Fibroblast of skin of left quadriceps (primary cell): ENCODE measurements at regions not wholly inside any gene's neighbourhood (a gene's known extent, or its start where the extent isn't known, plus 50 kb on each side); places are given as distances from the start of the nearest gene placed in this dataset.

Experiments used
- DNase-seq, 2 experiments: peaks; one replicate each; pipeline ENCODE4 v3.0.0-alpha.2; 2013; ENCODE audit warnings: low read depth in 2 of 2

DNA sequence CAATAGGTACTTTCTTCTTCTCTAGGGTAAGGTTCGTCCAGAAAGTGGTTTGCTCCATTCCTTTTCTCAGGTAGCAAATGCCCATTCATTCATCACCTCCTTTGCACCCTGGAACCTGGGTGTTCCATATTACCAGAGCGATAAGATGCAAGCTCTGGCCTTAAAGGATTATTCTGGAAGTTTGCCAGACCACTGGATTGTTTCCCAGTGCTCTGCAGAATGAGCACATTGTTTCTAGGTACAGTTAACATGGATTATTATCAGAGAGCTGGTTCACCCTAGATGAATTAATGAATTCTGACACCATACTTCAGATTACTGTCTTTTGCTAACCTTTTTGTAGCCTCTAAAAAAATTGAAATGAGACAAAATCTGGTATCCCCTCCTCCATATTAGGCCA, 170.9 kb upstream of the BMP4 start:
- peak in 1 of 2 experiments; percentile 10 for DNase-seq

DNA sequence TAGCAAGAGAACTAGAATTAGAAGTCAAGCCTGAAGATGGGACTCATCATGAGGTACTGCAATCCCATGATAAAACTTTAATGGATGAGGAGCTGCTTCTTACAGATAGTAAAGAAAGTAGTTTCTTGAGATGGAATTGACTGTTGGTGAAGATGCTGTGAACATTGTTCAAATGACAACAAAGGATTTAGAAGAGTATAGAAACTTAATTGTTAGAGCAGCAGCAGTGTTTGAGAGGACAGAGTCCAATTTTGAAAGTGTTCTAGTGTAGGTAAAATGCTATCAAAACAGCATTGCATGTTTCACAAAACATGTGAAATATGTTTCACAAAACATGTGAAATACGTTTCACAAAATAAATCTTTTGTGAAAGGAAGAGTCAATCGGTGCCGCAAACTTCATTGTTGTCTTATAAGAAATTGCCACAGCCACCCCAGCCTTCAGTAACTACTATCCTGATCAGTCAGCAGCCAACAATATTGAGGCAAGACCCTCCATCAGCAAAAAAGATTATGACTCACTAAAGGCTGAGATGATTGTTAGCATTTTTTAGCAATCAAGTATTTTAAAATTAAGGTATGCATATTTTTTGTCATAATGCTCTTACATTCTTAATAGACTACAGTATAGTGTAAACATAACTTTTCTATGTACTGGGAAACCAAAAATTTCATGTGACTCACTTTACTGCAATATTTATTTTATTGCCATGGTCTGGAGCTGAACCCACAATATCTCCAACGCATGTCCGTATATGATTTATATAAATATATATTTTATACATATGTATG, 173.4 kb upstream of the BMP4 start:
- DNase-seq: no peak

DNA sequence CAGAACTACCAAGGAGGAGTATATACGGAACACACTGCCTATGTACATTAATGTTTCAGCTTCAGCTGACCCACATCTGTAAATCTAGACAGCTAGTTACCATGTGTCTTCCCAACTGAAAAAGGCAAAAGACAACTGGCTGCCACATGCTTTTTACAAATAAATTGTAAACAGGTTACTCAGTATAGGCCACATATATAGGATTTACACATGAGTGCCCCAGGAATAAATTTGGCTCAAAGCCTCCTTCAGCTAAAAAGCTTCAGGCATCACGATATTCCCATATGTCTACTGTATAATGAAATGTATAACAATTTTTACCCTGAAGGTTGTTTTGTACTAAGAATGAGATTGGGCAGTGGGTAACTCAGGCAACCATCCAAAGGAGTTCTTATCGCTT, 175.9 kb upstream of the BMP4 start:
- DNase-seq: no peak

DNA sequence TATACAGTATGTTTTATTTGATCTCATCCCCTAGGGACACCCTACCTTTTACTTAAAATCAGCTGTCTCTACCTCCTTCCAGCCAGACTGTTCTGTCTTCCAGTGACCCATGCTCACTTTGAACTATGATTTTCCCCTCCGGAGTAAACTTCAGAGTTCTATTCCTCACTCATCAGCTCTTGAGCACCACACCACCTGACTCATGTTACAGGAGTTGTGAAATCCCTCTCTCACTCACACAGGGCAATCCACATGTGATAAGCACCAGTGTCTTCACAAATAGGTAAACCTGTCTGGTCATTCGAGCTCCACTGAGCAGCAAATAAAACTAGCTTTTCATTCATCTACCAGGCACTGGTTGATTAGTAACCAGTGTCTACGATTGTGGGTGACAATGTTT, 177.3 kb upstream of the BMP4 start:
- no peak for DNase-seq

DNA sequence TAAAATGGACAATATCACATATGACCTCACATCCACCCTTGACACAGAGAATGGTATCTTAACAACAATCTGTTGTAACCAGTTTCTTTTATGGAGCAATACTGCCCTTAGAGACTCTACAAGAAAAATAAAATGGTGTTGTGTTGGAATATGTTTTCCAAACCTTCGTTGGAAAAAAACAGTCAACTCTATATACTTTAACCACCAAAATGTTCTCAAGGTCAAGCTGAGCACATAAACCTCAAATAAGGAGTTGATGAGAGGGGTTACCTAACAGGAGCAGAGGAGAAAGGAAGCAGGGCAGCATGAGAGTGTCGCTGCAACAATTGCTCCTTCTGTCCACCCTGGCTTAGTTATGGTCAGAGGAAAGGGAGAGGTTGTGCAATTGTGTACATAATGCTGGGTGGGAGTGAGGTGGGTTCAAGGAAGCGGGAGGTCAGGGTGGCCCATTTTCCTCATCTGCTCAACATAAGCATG, 179.2 kb upstream of the BMP4 start:
- DNase-seq: no peak

DNA sequence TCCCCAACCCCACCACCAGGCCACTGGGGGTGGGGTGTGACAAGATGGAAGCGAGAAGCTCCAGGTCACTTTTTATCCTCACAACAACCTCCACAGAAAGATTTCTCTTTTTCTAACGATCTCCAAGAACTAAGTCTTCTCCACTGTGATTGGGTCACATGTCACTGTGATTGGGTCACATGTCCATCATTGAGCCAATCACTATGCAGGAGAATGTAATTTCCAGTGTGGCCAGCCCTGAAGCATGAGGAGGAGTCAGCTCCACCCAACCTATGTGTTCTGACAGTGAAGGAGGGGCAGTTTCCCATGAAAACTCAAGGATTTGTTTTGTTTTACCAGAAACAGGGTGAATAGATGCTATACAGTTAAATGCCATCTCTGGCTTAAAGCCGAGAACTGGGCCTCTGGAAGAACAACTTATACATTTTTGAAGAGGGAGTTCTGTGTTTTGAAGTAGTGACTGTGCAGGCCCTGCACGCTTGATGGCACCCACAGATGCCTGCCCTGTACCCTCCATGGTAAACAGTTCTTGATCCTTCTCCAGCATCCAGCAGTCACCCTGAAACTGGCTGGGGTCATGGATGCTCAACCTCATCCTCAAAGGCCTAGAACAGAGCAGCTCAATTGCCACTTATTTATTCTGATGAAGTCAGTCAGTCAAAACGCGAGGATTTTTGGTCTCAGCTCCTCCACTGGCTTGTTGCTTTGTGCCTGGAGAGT, 180.4 kb upstream of the BMP4 start:
- DNase-seq: no peak

DNA sequence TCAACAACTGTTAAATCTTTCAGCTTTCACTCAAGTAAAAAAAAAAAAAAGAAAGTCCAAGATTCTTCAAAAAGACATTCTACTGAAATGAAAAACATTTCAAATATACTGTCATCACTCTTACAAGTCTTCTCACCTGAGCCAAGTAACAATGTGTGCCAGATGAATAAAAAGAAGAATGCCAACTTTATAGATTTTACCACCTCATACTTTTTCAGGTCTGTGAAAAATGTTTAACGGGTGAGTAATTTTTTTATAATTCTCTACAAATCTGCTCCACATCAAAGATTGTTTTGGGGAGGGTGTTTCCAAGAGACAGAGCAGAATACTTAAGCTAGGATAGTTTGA, 181.0 kb upstream of the BMP4 start:
- DNase-seq: no peak

DNA sequence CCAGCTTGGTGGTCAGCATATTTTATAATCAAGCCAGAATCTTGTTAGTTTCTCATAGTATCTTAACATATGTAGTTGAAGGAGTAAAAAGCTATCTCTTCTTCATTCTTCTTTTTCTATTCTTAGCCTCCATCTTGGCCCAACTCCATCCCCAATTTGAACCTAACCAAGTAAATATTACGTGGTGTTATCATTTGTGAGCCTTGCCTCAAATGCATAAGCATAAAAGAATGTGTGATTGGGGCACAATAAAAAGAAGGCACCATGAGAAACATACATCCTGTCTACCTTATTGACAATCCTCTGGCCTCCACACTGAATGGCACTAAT, 181.4 kb upstream of the BMP4 start:
- DNase-seq: no peak

DNA sequence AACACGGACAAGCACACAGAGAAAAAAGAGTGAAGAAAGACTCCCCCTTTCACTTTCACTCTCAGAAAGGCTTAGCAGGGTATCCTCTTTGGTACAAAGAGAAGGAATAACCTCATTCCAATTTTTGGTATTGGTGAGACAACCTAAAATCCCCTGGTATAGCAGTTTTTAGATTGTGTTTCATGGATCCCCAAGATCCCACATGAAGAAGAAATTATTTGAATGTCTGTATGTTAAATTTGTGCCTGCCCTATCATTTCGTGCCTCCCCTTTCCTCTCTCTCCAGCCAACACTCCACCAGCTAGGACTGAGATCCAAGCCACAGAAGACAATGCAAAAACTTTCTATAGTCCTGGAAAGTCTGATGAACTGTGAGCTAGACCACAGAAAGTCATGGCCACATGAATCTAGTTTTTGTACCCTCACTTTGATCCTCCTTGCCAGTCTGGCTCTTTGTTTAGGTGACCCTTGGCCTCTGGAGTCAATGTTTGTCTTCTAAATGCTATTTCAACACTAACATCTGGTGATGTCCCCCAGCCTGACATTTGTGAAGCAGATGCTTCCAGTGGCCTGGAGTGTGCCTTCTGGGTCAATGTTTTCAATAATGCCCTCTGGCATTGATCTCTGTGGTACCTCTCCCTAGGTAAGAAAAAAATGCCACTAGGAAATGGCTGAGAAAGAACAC, 181.9 kb upstream of the BMP4 start:
- DNase-seq: no peak

DNA sequence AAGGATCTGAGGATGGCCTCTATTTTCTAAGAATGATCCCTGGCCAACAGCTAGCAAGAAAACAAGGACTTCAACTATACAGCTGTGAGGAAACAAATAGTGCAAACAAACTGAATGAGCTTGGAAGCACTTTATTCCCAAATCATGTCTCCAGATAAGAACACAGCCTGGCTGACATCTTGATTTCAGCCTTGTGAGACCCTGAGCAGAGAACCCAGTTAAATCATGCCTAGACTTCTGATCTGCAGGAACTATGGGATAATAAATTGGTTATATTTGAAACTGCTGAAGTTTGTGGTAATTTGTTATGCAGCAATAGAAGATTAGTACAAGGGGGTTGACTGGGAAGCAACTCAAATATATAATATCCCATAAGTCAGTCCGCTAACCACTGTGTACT, 183.9 kb upstream of the BMP4 start:
- no peak for DNase-seq

DNA sequence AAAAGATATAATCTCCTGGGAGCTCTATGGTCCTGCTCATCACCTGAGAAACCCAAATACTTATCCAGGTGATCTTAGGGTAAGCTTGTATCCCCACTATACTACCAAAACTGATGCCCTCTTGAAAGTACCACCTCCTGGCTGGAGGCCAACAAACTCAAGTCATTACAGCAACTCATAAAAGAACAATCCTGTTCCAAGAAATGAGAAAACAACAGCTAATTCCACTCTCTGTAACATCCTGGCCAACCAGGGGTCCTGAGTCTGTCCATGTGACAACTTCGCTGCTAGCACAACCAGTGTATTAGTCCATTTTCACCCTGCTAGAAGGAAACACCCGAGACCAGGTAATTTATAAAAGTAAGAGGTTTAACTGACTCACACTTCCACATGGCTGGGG, 190.0 kb upstream of the BMP4 start:
- DNase-seq: no peak

DNA sequence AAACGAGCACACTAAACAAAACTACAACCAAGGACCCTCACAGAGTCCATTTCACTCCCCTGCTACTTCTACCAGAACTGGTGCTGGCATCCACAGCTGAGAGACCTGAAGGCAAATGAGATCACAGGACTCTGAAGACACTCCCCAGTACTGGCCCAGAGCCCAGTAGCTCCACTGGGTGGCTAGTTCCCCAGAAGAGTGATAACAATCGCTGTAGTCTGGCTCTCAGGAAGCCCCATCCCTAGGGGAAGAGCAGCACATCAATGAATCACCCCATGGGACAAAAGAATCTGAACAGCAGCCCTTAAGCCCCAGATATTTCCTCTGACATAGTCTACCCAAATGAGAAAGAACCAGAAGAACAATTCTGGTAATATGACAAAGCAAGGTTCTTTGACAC, 190.7 kb upstream of the BMP4 start:
- no peak for DNase-seq

DNA sequence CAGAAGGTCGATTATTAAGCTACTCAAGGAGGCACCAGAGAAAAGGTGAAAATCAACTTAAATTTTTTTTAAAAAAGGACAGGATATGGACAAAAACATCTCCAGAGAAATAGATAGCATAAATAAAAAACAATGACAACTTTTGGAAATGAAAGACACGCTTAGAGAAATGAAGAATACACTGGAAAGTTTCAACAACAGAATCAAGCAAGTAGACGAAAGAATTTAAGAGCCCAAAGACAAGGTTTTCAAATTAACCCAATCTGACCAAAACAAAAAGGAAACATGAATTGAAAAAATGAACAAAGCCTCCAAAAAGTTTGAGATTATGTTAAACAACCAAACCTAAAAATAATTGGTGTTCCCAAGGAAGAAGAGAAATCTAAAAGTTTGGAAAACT, 191.1 kb upstream of the BMP4 start:
- no peak for DNase-seq

DNA sequence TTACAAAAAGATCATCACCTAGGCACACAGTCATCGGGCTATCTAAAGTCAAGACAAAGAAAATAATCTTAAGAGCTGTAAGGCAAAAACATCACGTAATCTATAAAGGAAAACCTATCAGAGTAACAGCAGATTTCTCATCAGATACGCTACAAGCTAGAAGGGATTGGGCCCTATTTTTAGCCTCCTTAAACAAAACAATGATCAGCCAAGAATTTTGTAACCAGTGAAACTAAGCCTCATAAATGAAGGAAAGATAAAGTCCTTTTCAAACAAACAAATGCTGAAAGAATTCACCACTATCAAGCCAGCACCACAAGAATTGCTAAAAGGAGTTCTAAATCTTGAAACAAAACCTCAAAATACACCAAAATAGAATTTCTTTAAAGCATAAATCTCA, 191.6 kb upstream of the BMP4 start:
- no peak for DNase-seq

DNA sequence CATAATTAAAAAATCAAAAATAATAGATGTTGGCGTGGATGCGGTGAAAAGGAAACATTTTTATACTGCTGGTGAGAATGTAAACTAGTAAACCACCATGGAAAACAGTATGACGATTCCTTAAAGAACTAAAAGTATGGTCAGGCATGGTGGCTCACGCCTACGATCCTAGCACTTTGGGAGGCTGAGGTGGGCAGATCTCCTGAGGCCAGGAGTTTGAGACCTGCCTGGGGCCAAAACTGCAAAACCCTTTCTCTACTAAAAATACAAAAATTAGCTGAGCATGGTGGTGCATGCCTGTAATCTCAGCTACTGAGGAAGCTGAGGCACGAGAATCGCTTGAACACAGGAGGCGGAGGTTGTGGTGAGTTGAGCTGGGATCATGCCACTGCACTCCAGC, 195.7 kb upstream of the BMP4 start:
- DNase-seq: no peak

DNA sequence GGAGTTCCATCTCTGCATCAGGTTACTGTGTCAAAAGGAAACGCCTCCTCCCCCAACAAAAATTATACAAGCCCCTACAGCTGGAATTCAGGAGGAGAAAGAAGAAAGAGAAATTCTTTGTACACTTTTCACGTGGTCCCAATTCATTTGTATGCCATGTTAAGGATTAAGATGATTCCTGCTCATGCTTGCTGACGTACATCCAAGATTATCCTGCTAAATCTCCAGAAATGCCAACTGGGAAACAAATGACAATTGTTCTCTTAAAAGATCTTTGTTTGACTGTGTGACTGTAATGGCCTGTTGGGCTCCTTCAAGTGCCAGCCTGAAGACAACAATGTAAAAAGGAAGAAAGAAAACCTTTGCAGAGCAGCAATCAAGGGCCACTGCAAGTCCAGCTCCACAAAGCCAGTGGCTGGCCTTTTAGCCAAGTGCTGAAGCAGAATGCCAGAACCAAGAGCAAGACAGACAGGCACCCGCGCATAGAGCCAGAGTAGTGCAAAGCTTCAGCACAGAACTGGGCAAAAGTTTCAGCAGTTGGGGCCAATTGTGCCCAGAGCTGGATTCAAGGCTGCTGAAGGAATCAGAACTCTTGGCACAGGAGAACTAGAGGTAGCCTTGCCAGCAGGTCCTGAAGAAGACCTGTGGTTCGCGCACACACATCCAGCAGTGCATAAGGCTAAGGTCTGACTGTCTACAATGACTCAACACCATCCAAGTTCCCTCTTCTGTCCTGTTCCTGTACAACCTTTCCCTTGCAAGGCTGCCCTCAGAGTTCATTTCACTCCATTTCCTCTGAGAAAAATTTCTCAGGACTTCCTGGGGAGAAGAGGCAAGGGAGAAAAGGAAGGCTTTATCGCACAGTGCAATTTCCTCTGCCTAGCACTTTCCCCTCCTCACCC, 209.7 kb upstream of the BMP4 start:
- DNase-seq: no peak

DNA sequence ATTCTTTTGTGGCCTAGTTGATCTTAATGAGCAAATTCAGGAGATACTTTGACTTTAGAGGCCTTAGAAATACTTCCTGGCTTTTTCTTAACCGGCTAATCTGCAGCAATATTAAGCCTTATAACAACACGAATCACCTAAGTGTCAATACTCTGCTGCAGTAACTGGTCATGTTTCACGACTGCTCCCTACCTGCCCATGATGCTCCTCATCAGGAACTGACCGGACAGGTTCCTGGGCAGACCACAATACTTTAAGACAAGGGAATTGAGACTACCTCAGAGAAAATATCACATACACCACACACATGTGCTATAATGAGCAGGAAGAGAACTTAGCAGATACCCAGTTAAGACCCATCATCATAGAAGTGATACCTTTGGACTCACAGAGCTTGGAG, 211.9 kb upstream of the BMP4 start:
- DNase-seq: no peak

DNA sequence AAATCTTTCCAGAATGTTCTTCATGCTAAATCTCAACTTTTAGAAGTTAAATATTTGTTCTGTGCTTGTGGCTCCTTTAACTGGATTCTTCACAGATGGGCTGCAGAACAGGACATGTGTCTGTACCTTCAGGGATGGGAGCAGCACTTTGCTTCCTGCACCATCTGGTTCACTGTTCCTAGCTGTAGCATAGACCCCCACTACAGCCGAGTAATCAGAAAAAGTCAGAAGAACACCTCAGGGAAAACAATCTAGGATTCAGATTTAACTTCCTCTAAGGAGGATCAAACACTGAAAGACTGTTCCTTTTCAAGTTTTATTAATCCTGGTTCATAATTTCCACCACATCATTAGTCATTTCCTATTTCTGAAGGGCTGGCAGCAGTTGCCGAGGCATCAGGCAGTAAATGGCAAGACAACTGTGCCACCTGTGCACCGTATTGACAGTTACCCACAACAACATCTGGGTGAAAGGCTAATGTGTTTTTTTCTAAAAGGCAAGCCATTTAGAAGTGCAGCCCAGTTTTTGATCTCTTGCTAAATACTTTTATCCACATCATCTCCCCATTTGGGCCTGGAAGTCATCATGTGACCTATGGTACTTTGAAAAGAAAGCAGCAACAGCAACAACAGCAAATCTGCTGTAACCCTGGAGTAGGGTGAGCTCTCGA, 212.8 kb upstream of the BMP4 start:
- no peak for DNase-seq

DNA sequence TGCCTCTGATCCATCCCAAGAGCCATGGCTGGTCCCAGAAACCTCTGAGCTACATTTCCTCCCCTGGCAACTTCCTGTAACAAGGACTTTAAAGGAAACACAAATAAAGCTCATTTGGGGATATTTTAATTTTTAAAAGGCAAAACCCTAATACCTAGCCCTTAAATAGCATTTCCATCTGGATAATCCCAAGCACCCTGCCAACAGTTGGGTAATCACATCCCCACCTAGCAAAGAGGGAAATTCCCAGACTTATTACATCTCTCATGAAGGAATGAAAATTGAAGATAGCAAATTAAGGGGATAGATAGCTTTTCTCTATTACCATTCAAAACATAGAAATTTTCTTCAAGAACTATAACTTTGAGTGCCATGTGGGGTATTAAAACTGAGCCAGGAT, 213.7 kb upstream of the BMP4 start:
- no peak for DNase-seq

DNA sequence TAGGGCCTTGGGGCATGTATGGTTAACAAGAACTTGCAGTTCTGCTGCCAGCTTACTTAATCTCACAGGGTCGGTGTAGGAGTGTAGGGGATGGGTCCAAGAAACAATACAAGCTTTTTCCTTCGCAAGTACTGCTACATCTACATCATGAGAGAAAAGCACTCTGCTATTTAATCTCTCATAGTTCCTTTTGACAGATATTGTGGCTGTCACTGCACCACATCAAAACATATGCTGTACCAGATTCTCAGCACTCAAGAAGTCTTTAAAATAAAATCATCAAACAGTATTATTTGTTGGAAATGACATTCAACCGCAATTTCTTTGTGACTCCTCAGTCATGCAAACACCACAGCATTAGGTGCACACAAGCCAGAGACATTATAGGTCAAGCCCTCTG, 215.5 kb upstream of the BMP4 start:
- no peak for DNase-seq

DNA sequence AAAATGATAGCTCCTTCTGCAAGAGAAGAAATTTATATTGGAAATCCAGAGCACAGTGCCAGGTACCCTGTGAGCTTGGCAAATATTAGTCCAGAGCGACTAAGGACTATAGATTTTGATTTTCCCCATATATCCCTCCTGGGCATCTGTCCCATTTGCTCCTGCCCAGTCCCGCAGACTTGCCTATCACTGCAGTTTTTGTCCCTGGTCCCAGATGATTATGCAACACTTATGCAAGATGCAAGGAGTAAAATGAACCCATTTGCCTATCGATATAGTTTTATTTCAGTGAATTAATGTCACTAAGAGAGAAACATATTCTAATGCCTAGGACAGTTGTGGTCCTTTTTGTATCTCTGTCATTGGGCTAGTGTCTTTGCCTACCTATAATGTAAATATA, 215.9 kb upstream of the BMP4 start:
- DNase-seq: no peak

DNA sequence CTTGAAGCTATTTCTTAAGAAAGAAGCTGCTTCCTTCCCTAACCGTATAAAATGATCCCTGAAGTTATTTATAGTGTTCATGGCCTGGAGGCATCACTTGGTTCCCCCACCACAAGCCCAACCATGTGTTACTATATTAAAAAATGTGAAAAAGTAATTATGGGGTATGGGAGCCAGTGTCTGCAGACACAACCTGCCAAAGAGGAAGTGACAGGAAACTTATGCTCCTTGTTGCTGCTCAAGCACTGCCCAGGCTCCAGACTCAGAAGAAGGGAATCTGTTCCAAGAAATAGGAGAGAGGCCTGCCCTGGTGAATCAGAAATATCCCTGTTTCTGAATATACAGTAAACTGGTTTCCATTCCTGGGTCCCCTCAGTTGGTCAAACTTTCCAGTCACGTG, 217.2 kb upstream of the BMP4 start:
- no peak for DNase-seq
